ENCODE measurements at regions not wholly inside any gene's neighbourhood (a gene's known extent, or its start where the extent isn't known, plus 50 kb on each side); places are given as distances from the start of the nearest gene placed in this dataset.

- DNase-seq, result no peak
Measured at GRCh38 chr5:103498800-103499551, 63.6 kb downstream of the NUDT12 start.

DNA sequence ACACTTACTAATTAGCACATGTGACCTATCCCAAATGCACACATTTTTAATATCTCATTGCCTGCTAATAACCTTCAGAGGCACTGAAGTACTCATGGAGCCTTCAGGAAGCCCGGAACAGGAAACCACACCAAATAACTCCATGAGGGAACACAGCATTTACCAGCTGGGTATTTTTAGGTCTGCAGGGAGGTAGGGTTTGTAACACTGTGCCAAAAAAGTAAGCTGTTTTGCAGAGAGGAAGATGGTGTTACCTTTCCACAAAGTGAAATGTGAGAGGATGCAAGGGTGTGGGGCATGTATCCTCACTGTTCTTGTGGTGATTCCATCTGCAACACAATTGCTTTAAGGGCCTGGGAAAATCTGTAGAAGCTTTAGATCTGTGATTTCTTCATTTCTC lies 64.4 kb downstream of the NUDT12 start:
- no peak for DNase-seq

GRCh38 chr5:103497781-103498180 lies 64.8 kb downstream of the NUDT12 start:
- DNase-seq, result no peak

DNA sequence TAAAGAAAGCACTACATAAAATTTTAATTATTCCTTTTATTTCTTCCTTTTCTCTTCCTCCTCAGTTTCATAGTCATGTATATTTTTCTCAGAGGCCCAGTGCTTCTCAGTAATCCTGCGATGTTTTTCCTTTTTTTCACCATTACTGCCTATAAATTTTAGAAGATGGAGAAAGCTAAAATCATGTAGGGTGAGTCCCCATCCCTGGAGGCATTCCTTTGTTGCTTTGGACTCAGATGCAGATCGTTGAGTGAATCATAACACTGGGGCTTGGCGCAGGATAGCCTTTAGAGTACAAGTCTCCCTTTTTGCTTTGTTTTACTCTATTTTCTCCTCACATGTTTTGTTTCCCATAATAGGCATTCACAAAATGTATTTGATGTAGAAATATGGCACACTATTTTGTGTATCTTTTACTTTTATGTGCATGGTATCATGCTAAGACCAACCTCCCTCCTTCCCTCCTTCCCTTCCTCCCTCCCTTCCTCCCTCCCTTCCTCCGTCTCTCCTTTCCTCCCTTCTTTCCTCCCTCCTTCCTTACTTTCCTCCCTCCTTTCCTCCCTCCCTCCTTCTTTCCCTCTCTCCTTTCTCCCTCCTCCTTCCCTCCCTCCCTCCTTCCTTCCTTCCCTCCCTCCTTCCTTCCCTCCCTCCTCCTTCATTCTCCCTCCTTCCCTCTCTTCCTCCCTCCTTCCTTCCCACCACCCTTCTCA lies 72.4 kb downstream of the NUDT12 start:
- no peak for DNase-seq

DNA sequence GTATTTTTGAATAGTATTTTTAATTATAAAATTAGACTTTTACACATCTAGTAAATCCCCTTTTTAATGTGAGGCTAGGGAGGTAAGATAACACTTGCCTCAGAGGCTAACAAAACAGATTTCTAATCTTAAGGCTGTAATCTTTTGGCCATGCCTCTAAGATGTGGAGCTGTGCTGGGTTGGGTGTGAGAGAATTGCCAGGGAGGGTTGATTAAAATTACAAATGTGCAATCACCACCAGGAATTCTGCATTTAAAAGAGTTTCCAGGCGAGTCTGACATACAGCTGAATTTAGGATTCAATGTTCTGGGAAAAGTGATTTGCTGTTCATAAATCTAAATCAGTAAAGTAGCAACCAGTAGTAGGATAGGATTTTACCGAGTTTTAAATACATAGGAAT lies 73.3 kb downstream of the NUDT12 start:
- no peak for DNase-seq

- DNase-seq, result no peak
Measured at GRCh38 chr5:103487822-103488493, 74.6 kb downstream of the NUDT12 start.

- DNase-seq, result peak; percentile 23
Measured at GRCh38 chr5:103487218-103487617, 75.4 kb downstream of the NUDT12 start.

- DNase-seq, result no peak
Measured at GRCh38 chr5:103486739-103487138, 75.8 kb downstream of the NUDT12 start.

GRCh38 chr5:103480246-103480645 lies 82.3 kb downstream of the NUDT12 start:
- DNase-seq, result no peak

GRCh38 chr5:103477678-103478077 lies 84.9 kb downstream of the NUDT12 start:
- no peak for DNase-seq

- DNase-seq, result no peak
Measured at GRCh38 chr5:103476811-103477210, 85.8 kb downstream of the NUDT12 start.

GRCh38 chr5:103475629-103476240 lies 86.9 kb downstream of the NUDT12 start:
- peak; percentile 19 for DNase-seq

DNA sequence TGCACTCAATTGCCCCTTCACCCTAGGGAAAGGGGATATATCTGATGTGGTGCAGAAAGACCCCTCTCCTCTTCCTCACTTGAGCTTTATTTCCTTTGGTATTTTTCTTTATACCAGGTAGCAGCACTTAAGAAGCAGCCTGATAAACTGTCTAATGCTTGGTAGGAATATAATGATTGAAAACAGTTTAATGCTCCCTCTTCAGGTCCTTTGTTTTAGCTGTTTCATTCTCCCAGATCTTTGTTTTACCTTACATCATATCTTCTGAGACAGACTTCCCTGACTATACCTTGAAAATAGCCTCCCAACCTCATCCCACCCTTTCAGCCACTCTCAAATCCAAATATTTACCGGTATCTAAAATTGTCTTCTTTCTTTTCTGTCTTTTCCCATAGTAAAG lies 87.9 kb downstream of the NUDT12 start:
- no peak for DNase-seq

DNA sequence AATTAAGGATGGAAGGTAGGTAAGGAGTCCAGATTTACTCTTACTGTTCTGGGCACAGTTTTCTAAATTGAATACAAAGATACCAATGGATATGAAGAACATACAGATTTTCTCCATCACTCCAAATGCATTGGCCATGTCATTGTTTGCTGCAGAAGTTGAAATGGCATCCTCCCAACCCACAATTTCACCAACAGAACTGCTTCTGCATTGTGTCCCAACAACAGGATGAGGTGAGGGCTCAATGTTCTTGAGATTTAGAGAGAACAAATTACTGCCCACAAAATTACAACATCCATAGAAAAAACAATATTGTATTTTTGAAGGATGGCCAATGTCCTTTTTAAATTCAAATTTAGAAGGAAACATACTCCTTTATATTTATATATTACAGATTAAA lies 88.9 kb downstream of the NUDT12 start:
- no peak for DNase-seq

- DNase-seq, result no peak
Measured at GRCh38 chr5:103472830-103473229, 89.8 kb downstream of the NUDT12 start.

DNA sequence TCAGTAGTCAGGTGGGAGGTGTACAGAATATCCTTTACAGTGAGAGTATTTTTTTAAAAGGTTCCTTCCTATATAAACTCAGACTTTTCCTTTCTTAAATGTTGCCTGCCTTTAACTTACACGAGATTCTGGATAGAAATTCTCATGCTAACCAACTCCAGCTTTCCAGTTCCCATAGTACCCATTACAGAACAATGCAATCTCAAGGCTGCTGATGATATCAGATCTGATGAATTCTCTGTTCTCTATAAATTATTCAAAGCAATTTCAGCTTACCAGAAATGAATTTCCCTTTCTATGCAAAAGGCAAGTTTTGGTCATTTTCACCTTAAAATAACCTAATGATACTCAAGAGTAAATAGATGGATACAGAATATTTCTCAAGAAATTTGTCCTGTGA lies 90.3 kb downstream of the NUDT12 start:
- DNase-seq, result no peak

DNA sequence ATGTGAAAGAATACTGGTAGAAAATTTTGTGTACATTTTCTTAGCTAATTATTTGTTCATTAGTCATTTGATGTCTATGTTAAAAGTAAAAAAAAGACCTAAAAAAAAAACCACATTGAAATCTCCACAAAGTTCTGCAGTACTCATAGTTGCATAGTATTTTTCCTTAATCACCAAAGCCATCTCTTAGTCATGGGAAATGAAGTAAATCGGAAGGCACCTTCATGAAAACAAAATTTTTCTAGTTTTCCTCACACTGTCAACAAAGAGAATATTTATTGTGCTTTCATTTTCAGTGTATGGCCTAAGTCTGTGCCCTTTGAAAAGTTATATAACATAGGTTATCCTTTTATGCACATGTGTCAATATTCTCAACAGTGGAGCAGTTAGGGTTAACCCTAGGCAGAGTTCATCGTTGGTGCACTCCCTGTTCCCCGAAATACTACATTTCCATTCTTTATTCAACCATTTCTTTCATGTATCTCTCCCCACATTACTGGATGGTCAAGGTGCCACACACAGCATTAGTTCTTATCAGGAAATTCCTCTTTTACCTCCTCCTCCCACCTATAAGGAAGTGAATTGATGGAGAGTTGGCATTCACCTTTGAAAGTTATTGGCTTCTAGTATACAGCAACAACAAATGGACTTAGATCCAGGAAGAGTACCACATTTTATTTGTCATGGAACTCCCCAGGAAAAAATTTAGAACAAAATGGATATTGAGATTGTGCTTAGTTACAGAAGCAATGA lies 93.1 kb downstream of the NUDT12 start:
- DNase-seq, result no peak

DNA sequence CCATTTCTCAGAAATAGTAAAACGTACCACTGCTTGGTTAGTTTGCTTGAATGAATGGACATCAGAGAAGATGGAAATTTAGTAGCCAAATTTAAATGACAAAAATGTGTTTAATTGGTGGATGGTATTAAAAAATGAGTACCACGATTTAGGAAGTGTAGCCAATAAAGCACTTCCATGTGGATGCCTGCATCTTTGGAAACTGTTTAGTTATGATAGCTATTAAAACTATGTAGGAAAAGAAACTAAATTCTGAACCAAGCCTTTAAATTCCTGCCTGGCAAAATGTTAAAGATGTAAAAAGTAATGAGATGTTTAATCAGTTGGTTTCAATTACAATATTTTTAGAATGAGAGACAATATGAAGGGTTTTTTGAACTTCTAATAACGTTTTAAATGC lies 94.8 kb downstream of the NUDT12 start:
- DNase-seq, result no peak

GRCh38 chr5:103466495-103466894 lies 96.1 kb downstream of the NUDT12 start:
- no peak for DNase-seq

DNA sequence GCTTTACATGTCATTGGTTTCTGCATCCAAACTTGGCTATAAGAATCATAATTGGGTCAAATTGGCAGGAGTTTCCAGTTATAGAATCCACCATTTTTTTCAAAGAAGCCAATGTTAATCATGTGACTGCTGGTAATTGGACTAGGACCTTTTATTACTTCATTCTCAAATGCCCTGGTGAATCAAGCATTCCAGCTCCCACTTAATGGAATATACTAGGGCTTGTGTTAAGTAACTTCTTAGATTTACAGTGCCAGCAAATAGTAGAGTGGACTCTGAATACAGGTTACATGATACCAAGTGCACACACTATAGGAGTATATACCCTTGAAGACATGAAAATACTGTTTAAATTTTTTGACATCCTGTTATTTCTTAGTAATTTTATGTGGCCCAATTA lies 96.7 kb downstream of the NUDT12 start:
- DNase-seq, result no peak

GRCh38 chr5:103464835-103465484 lies 97.6 kb downstream of the NUDT12 start:
- no peak for DNase-seq

DNA sequence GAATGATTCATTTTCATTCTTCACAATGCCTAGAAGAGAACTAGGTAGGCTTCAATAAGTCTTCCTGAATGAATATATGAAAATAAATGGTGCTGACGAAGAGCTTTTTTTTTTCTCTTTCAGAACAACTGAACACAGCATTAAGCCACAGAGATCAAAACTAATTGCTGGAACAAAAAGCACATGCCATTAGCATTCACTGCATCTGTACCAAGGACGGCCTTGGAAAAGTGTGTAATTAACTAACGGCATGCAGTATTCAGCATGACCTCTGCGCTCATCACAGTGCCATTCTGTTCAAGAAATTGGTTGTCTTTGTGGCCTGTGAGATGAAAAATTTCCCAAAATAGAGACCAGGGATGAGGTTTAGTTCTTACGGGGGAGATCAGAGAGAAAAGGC lies 99.3 kb downstream of the NUDT12 start:
- DNase-seq, result no peak
